ENCODE measurements at regions not wholly inside any gene's neighbourhood (a gene's known extent, or its start where the extent isn't known, plus 50 kb on each side); places are given as distances from the start of the nearest gene placed in this dataset.

- Histone ChIP-seq H3K4me1 (ENCODE audit: insufficient read depth) (no peaks in the 10 kb centered on the region), H3K4me3 (ENCODE audit: low read depth, low read length) (no peak overlapping the region), H3K27ac (ENCODE audit: low read depth) (no peak overlapping the region), H3K36me3 (ENCODE audit: insufficient read depth) (no peaks in the 10 kb centered on the region)
- 92% methylated on average over 25 of the region's 25 CpGs for WGBS
- no peak for DNase-seq (ENCODE audit: extremely low spot score)
Observed at GRCh38 chr14:43938588-43939281, 568.3 kb downstream of the FSCB start.

- H3K27ac ChIP-seq (ENCODE audit: low read depth) = no peak overlapping the region
- WGBS = 99% methylated on average over 2 of the region's 2 CpGs
- no peak for DNase-seq (ENCODE audit: extremely low spot score)
- no peak overlapping the region for H3K4me3 ChIP-seq (ENCODE audit: low read depth, low read length)
- no peaks in the 10 kb centered on the region for H3K36me3 ChIP-seq (ENCODE audit: insufficient read depth)
- H3K4me1 ChIP-seq (ENCODE audit: insufficient read depth) = no peaks in the 10 kb centered on the region
Observed at GRCh38 chr14:43937001-43937400, 570.1 kb downstream of the FSCB start.

GRCh38 chr14:43934102-43934501 is 573.0 kb downstream of the FSCB start:
- Histone ChIP-seq H3K36me3 (ENCODE audit: insufficient read depth) (no peaks in the 10 kb centered on the region), H3K4me1 (ENCODE audit: insufficient read depth) (no peaks in the 10 kb centered on the region), H3K4me3 (ENCODE audit: low read depth, low read length) (no peak overlapping the region), H3K27ac (ENCODE audit: low read depth) (no peak overlapping the region)
- WGBS = 79% methylated on average over 1 of the region's 1 CpG
- DNase-seq (ENCODE audit: extremely low spot score) = no peak

GRCh38 chr14:43914041-43914693 is 592.9 kb downstream of the FSCB start:
- WGBS = 78% methylated on average over 4 of the region's 4 CpGs
- no peaks in the 10 kb centered on the region for H3K4me1 ChIP-seq (ENCODE audit: insufficient read depth)
- no peak overlapping the region for H3K27ac ChIP-seq (ENCODE audit: low read depth)
- no peak overlapping the region for H3K4me3 ChIP-seq (ENCODE audit: low read depth, low read length)
- no peaks in the 10 kb centered on the region for H3K36me3 ChIP-seq (ENCODE audit: insufficient read depth)
- DNase-seq (ENCODE audit: extremely low spot score) = no peak

- Histone ChIP-seq H3K27ac (ENCODE audit: low read depth) (no peak overlapping the region), H3K36me3 (ENCODE audit: insufficient read depth) (no peaks in the 10 kb centered on the region), H3K4me3 (ENCODE audit: low read depth, low read length) (no peak overlapping the region), H3K4me1 (ENCODE audit: insufficient read depth) (peaks cover 1% of the 10 kb centered on the region)
- DNase-seq (ENCODE audit: extremely low spot score) = no peak
- 42% methylated on average over 1 of the region's 1 CpG for WGBS
Observed at GRCh38 chr14:43903209-43903608, 603.9 kb downstream of the FSCB start.

- WGBS = 31% methylated on average over 3 of the region's 3 CpGs
- no peak overlapping the region for H3K27ac ChIP-seq (ENCODE audit: low read depth)
- DNase-seq (ENCODE audit: extremely low spot score) = peak; percentile 13
- H3K4me3 ChIP-seq (ENCODE audit: low read depth, low read length) = no peak overlapping the region
- peaks cover 1% of the 10 kb centered on the region for H3K4me1 ChIP-seq (ENCODE audit: insufficient read depth)
- no peaks in the 10 kb centered on the region for H3K36me3 ChIP-seq (ENCODE audit: insufficient read depth)
Observed at GRCh38 chr14:43901911-43902673, 605.0 kb downstream of the FSCB start.

GRCh38 chr14:43900173-43900655 is 606.9 kb downstream of the FSCB start:
- H3K4me3 ChIP-seq (ENCODE audit: low read depth, low read length) = no peak overlapping the region
- DNase-seq (ENCODE audit: extremely low spot score) = no peak
- peaks cover 1% of the 10 kb centered on the region for H3K4me1 ChIP-seq (ENCODE audit: insufficient read depth)
- H3K36me3 ChIP-seq (ENCODE audit: insufficient read depth) = no peaks in the 10 kb centered on the region
- WGBS = 54% methylated on average over 2 of the region's 2 CpGs
- no peak overlapping the region for H3K27ac ChIP-seq (ENCODE audit: low read depth)

GRCh38 chr14:43898687-43899086 is 608.4 kb downstream of the FSCB start:
- Histone ChIP-seq H3K4me3 (ENCODE audit: low read depth, low read length) (no peak overlapping the region), H3K27ac (ENCODE audit: low read depth) (no peak overlapping the region), H3K36me3 (ENCODE audit: insufficient read depth) (no peaks in the 10 kb centered on the region), H3K4me1 (ENCODE audit: insufficient read depth) (peaks cover 1% of the 10 kb centered on the region)
- DNase-seq (ENCODE audit: extremely low spot score) = no peak
- 61% methylated on average over 2 of the region's 2 CpGs for WGBS

GRCh38 chr14:43896044-43896443 is 611.0 kb downstream of the FSCB start:
- WGBS = 79% methylated on average over 2 of the region's 2 CpGs

GRCh38 chr14:43894534-43894933 is 612.5 kb downstream of the FSCB start:
- 62% methylated on average over 3 of the region's 3 CpGs for WGBS
- no peak overlapping the region for H3K27ac ChIP-seq (ENCODE audit: low read depth)
- H3K4me3 ChIP-seq (ENCODE audit: low read depth, low read length) = no peak overlapping the region
- no peaks in the 10 kb centered on the region for H3K36me3 ChIP-seq (ENCODE audit: insufficient read depth)
- no peaks in the 10 kb centered on the region for H3K4me1 ChIP-seq (ENCODE audit: insufficient read depth)
- DNase-seq (ENCODE audit: extremely low spot score) = no peak

More at GRCh38 chr14:43896044-43896443, 611.0 kb downstream of the FSCB start:
- H3K27ac ChIP-seq (ENCODE audit: low read depth) = no peak overlapping the region
- H3K36me3 ChIP-seq (ENCODE audit: insufficient read depth) = no peaks in the 10 kb centered on the region
- no peak for DNase-seq (ENCODE audit: extremely low spot score)
- H3K4me1 ChIP-seq (ENCODE audit: insufficient read depth) = peaks cover 1% of the 10 kb centered on the region
- H3K4me3 ChIP-seq (ENCODE audit: low read depth, low read length) = no peak overlapping the region

- 97% methylated on average over 2 of the region's 2 CpGs for WGBS
Observed at GRCh38 chr14:43887523-43887922, 619.6 kb downstream of the FSCB start.

GRCh38 chr14:43877351-43877960 is 629.6 kb downstream of the FSCB start:
- WGBS = 28% methylated on average over 3 of the region's 3 CpGs
- no peaks in the 10 kb centered on the region for H3K4me1 ChIP-seq (ENCODE audit: insufficient read depth)
- H3K27ac ChIP-seq (ENCODE audit: low read depth) = no peak overlapping the region
- no peak for DNase-seq (ENCODE audit: extremely low spot score)
- no peak overlapping the region for H3K4me3 ChIP-seq (ENCODE audit: low read depth, low read length)
- no peaks in the 10 kb centered on the region for H3K36me3 ChIP-seq (ENCODE audit: insufficient read depth)

More at GRCh38 chr14:43887523-43887922, 619.6 kb downstream of the FSCB start:
- H3K4me1 ChIP-seq (ENCODE audit: insufficient read depth) = no peaks in the 10 kb centered on the region
- no peak overlapping the region for H3K4me3 ChIP-seq (ENCODE audit: low read depth, low read length)
- DNase-seq (ENCODE audit: extremely low spot score) = no peak
- no peak overlapping the region for H3K27ac ChIP-seq (ENCODE audit: low read depth)
- no peaks in the 10 kb centered on the region for H3K36me3 ChIP-seq (ENCODE audit: insufficient read depth)

GRCh38 chr14:43872752-43873655 is 634.1 kb downstream of the FSCB start:
- 79% methylated on average over 7 of the region's 7 CpGs for WGBS
- H3K4me3 ChIP-seq (ENCODE audit: low read depth, low read length) = no peak overlapping the region
- H3K36me3 ChIP-seq (ENCODE audit: insufficient read depth) = no peaks in the 10 kb centered on the region
- no peak overlapping the region for H3K27ac ChIP-seq (ENCODE audit: low read depth)
- H3K4me1 ChIP-seq (ENCODE audit: insufficient read depth) = no peaks in the 10 kb centered on the region
- DNase-seq (ENCODE audit: extremely low spot score) = no peak
